CD4-positive, alpha-beta T cell treated with Interleukin-21 for 1 hour (primary cell): ENCODE measurements at regions not wholly inside any gene's neighbourhood (a gene's known extent, or its start where the extent isn't known, plus 50 kb on each side); places are given as distances from the start of the nearest gene placed in this dataset.

Source experiments
- DNase-seq: peaks from one replicate; pipeline ENCODE4 v3.0.0-alpha.2; 2020

GRCh38 chr2:136167721-136168475 lies 49.9 kb upstream of the CXCR4 start:
- no peak for DNase-seq
